H1 (cell line): ENCODE measurements at regions not wholly inside any gene's neighbourhood (a gene's known extent, or its start where the extent isn't known, plus 50 kb on each side); places are given as distances from the start of the nearest gene placed in this dataset.

ENCODE experiments used
- CTCF ChIA-PET: fragments of 300-600 bp; sonication (Branson Sonifier 250); formaldehyde crosslinking; loops from one replicate; lab custom pipeline; 2021; ENCODE audit not compliant: partially characterized antibody; lab: Charles Lee
- POLR2A ChIA-PET: fragments of 300-600 bp; sonication (Branson Sonifier 250); formaldehyde crosslinking; loops from one replicate; lab custom pipeline; 2021; ENCODE audit warnings: inconsistent platforms; ENCODE audit not compliant: partially characterized antibody; lab: Charles Lee
- DNase-seq, 2 experiments: peaks; one replicate each; pipeline versions ENCODE4 v3.0.0 to v3.0.0-alpha.2; 2010 to 2022; ENCODE audit warnings: low spot score in 2 of 2, low read depth in 1 of 2, mixed read lengths in 1 of 2
- FAIRE-seq: peaks from 2 replicates; lab custom pipeline; 2011; peaks lifted over from hg19 to GRCh38; lab: Jason Lieb, UNC
- H2AFZ ChIP-seq: 2 replicates; pipeline ENCODE4 v1.8.1; 2012; ENCODE audit warnings: low read length, inconsistent platforms
- H2AK5ac ChIP-seq: 2 replicates; pipeline ENCODE4 v1.6.1; 2013; ENCODE audit warnings: low read depth, low read length
- H2BK120ac ChIP-seq: replicated peaks from 2 replicates; pipeline ENCODE3; 2013; ENCODE audit warnings: low read depth, low read length, inconsistent platforms
- H2BK12ac ChIP-seq: 2 replicates; pipeline ENCODE4 v1.6.1; 2013; ENCODE audit warnings: low read depth, low read length
- H2BK15ac ChIP-seq: 2 replicates; pipeline ENCODE4 v1.6.1; 2013; ENCODE audit warnings: low read length
- H2BK20ac ChIP-seq: 2 replicates; pipeline ENCODE4 v1.6.1; 2013; ENCODE audit warnings: low read length
- H2BK5ac ChIP-seq: 2 replicates; pipeline ENCODE4 v1.6.1; 2013; ENCODE audit warnings: low read depth, low read length
- H3K14ac ChIP-seq: 2 replicates; pipeline ENCODE4 v1.6.1; 2013; ENCODE audit warnings: inconsistent platforms; ENCODE audit not compliant: insufficient read length
- H3K18ac ChIP-seq: 2 replicates; pipeline ENCODE4 v1.6.1; 2013; ENCODE audit warnings: low read length; ENCODE audit errors: extremely low read depth
- H3K23ac ChIP-seq: 2 replicates; pipeline ENCODE4 v1.6.1; 2013; ENCODE audit warnings: inconsistent platforms; ENCODE audit not compliant: insufficient read length
- H3K23me2 ChIP-seq: 2 replicates; pipeline ENCODE4 v1.6.1; 2013; ENCODE audit warnings: low read depth, low read length
- H3K27ac ChIP-seq: 2 replicates; pipeline ENCODE4 v1.6.1; 2011; ENCODE audit warnings: low read depth, low read length, inconsistent platforms
- H3K27me3 ChIP-seq, 4 experiments: replicated peaks in 1 of 4; 1 replicate in 1 of 4; 2 replicates in 3 of 4; pipeline versions ENCODE4 v1.6.1 to v1.8.1; 2011 to 2013; ENCODE audit warnings: low read length in 3 of 4, mild to moderate bottlenecking in 3 of 4, inconsistent platforms in 2 of 4, mixed read lengths in 2 of 4, moderate library complexity in 1 of 4; ENCODE audit not compliant: control insufficient read depth in 3 of 4, insufficient read depth in 3 of 4; ENCODE audit errors: extremely low read depth in 1 of 4
- H3K36me3 ChIP-seq, 4 experiments: 2 replicates each; pipeline versions ENCODE4 v1.6.1 to v1.8.1; 2011 to 2013; ENCODE audit warnings: mild to moderate bottlenecking in 4 of 4, low read length in 3 of 4, moderate library complexity in 2 of 4, control low read depth in 1 of 4, inconsistent platforms in 1 of 4; ENCODE audit not compliant: insufficient read depth in 4 of 4, control insufficient read depth in 2 of 4
- H3K4ac ChIP-seq: replicated peaks from 2 replicates; pipeline ENCODE3; 2013; ENCODE audit warnings: low read length, low read depth, mixed read lengths, inconsistent platforms; ENCODE audit not compliant: insufficient read length
- H3K4me1 ChIP-seq, 4 experiments: replicated peaks in 1 of 4; 1 replicate in 1 of 4; 2 replicates in 3 of 4; pipeline versions ENCODE4 v1.6.1 to v1.8.1; 2011 to 2013; ENCODE audit warnings: low read length in 3 of 4, inconsistent platforms in 2 of 4, mixed read lengths in 1 of 4; ENCODE audit not compliant: insufficient read depth in 4 of 4, control insufficient read depth in 3 of 4
- H3K4me2 ChIP-seq, 2 experiments: 2 replicates each; pipeline versions ENCODE4 v1.6.1 to v1.8.1; 2011 to 2013; ENCODE audit warnings: low read depth in 2 of 2, low read length in 2 of 2, control low read depth in 1 of 2, inconsistent platforms in 1 of 2, mild to moderate bottlenecking in 1 of 2; ENCODE audit not compliant: insufficient read depth in 1 of 2
- H3K4me3 ChIP-seq, 4 experiments: fragments of 200-600, 300-600 bp in 1 of 4; sonication (generic), shearing (Covaris generic), sonication (Bioruptor Twin) in 1 of 4; 2 replicates each; pipeline versions ENCODE4 v1.5.1 to v1.8.1; 2011 to 2016; ENCODE audit warnings: low read length in 4 of 4, low read depth in 3 of 4, control low read depth in 2 of 4, inconsistent platforms in 2 of 4, mild to moderate bottlenecking in 2 of 4, mixed read lengths in 1 of 4, moderate library complexity in 1 of 4; ENCODE audit not compliant: insufficient read depth in 2 of 4; ENCODE audit errors: extremely low read depth in 1 of 4
- H3K56ac ChIP-seq: replicated peaks from 2 replicates; pipeline ENCODE3; 2013; ENCODE audit warnings: low read depth, mild to moderate bottlenecking, mixed read lengths, low read length, inconsistent platforms; ENCODE audit not compliant: insufficient read length
- H3K79me1 ChIP-seq: 2 replicates; pipeline ENCODE4 v1.6.1; 2013; ENCODE audit warnings: low read depth, low read length, control low read depth
- H3K79me2 ChIP-seq, 2 experiments: 2 replicates each; pipeline versions ENCODE4 v1.6.1 to v1.8.1; 2012 to 2013; ENCODE audit warnings: low read length in 2 of 2, mild to moderate bottlenecking in 2 of 2, inconsistent platforms in 1 of 2; ENCODE audit not compliant: insufficient read depth in 2 of 2, control insufficient read depth in 1 of 2
- H3K9ac ChIP-seq, 4 experiments: replicated peaks in 1 of 4; 1 replicate in 1 of 4; 2 replicates in 3 of 4; pipeline versions ENCODE4 v1.6.1 to v1.8.1; 2011 to 2013; ENCODE audit warnings: low read depth in 3 of 4, low read length in 3 of 4, control low read depth in 2 of 4, mild to moderate bottlenecking in 2 of 4, moderate library complexity in 2 of 4, inconsistent platforms in 1 of 4; ENCODE audit errors: extremely low read depth in 1 of 4
- H3K9me3 ChIP-seq, 2 experiments: 2 replicates each; pipeline versions ENCODE4 v1.6.1 to v1.8.1; 2012 to 2013; ENCODE audit warnings: mild to moderate bottlenecking in 2 of 2, moderate library complexity in 2 of 2, control low read depth in 1 of 2, inconsistent platforms in 1 of 2, low read depth in 1 of 2, low read length in 1 of 2, mixed read lengths in 1 of 2; ENCODE audit not compliant: insufficient read depth in 2 of 2
- H4K20me1 ChIP-seq, 2 experiments: replicated peaks in 1 of 2; 2 replicates each; pipeline versions ENCODE3 to v1.8.1; 2011 to 2013; ENCODE audit warnings: inconsistent platforms in 2 of 2, low read length in 2 of 2, mild to moderate bottlenecking in 1 of 2; ENCODE audit not compliant: insufficient read depth in 2 of 2, control insufficient read depth in 1 of 2
- H4K5ac ChIP-seq: 2 replicates; pipeline ENCODE4 v1.6.1; 2013; ENCODE audit warnings: low read length, low read depth, mixed read lengths, inconsistent platforms; ENCODE audit not compliant: insufficient read length
- H4K8ac ChIP-seq: 2 replicates; pipeline ENCODE4 v1.8.0; 2013; ENCODE audit warnings: mild to moderate bottlenecking, moderate library complexity, low read length, inconsistent platforms; ENCODE audit not compliant: insufficient read depth; ENCODE audit errors: extremely low read depth
- H4K91ac ChIP-seq: replicated peaks from 2 replicates; pipeline ENCODE3; 2013; ENCODE audit warnings: low read length, mixed read lengths, inconsistent platforms; ENCODE audit not compliant: insufficient read length
- CTBP2 ChIP-seq: IDR thresholded peaks from 2 replicates; pipeline ENCODE4 v1.7.0; 2011; ENCODE audit warnings: borderline replicate concordance, mild to moderate bottlenecking, moderate library complexity, mixed read lengths, low read length; ENCODE audit not compliant: insufficient read depth, insufficient read length
- GABPA ChIP-seq: IDR thresholded peaks from 2 replicates; pipeline ENCODE4 v1.6.1; 2011; ENCODE audit warnings: mild to moderate bottlenecking, low read length, moderate library complexity, borderline replicate concordance; ENCODE audit not compliant: insufficient read depth
- GTF2F1 ChIP-seq: IDR thresholded peaks from 2 replicates; pipeline ENCODE4 v1.6.1; 2012; ENCODE audit warnings: low read depth, low read length, improper control_type of control experiment, borderline replicate concordance
- MAX ChIP-seq: IDR thresholded peaks from 2 replicates; pipeline ENCODE4 v1.6.1; 2012; ENCODE audit warnings: inconsistent platforms
- POU5F1 ChIP-seq: IDR thresholded peaks from 2 replicates; pipeline ENCODE4 v1.6.1; 2011; ENCODE audit warnings: low read depth, mild to moderate bottlenecking, low read length, moderate library complexity
- RXRA ChIP-seq: IDR thresholded peaks from 2 replicates; pipeline ENCODE4 v1.6.1; 2011; ENCODE audit warnings: low read depth, mild to moderate bottlenecking, low read length, moderate library complexity; ENCODE audit not compliant: insufficient read depth
- TCF12 ChIP-seq: IDR thresholded peaks from 2 replicates; pipeline ENCODE4 v1.6.1; 2011; ENCODE audit warnings: low read depth, mild to moderate bottlenecking, low read length
- TEAD4 ChIP-seq: IDR thresholded peaks from 2 replicates; pipeline ENCODE4 v1.6.1; 2012; ENCODE audit warnings: low read depth, low read length, inconsistent platforms, mixed read lengths
- WGBS, 2 experiments: shearing (Covaris generic) in 1 of 2; methylation state at CpG; one replicate each; pipeline versions ENCODE4 v1.1.6 to v1.1.7; 2013 to 2015; ENCODE audit warnings: low lambda C conversion rate in 2 of 2, mixed read lengths in 2 of 2, inconsistent platforms in 1 of 2, low coverage in 1 of 2, missing lambda C conversion rate in 1 of 2; ENCODE audit not compliant: insufficient replicate concordance in 2 of 2, insufficient coverage in 1 of 2, insufficient read length in 1 of 2; ENCODE audit errors: extremely low coverage in 1 of 2, missing lambda C conversion rate in 1 of 2; 5-methylcytosine and 5-hydroxymethylcytosine counted together

- Histone ChIP-seq H3K4me1 (peaks cover 0 to 3% (median 0%) of the 10 kb centered on the region in 4 experiments; a peak in 2 of 7 replicates), H3K4ac (no peak overlapping the region), H4K5ac (no peak overlapping the region), H3K27me3 (peaks cover 27 to 51% (median 39%) of the 10 kb centered on the region in 4 experiments), H3K4me3 (no peak overlapping the region), H3K36me3 (no peaks in the 10 kb centered on the region; a peak in 1 of 8 replicates), H3K9me3 (no peaks in the 10 kb centered on the region), H3K14ac (no peak overlapping the region), H3K18ac (no peak overlapping the region), H4K8ac (no peak overlapping the region), H3K56ac (no peak overlapping the region), H4K91ac (no peak overlapping the region), H3K23me2 (no peaks in the 10 kb centered on the region), H3K4me2 (0 out of 4 replicates have a peak overlapping the region, but pooled peaks of 1 of the 2 experiments have one; percentile 7), H3K23ac (no peak overlapping the region), H3K27ac (no peak overlapping the region), H4K20me1 (peaks cover 0 to 6% of the 10 kb centered on the region in 2 experiments), H3K9ac (no peak overlapping the region), H2BK15ac (no peak overlapping the region), H3K79me2 (no peaks in the 10 kb centered on the region), H2AK5ac (no peak overlapping the region), H2BK5ac (no peak overlapping the region), H2AFZ (no peak overlapping the region), H2BK20ac (no peak overlapping the region), H3K79me1 (no peaks in the 10 kb centered on the region), H2BK120ac (no peak overlapping the region), H2BK12ac (no peak overlapping the region)
- FAIRE-seq: peak; percentile 94
- no peak for DNase-seq
- WGBS, 2 experiments: 31% methylated on average over 4 of the region's 4 CpGs; no CpG with 5 or more reads in 1 of the 2 experiments
- ChIA-PET CTCF (no interaction called here), POLR2A (no interaction called here)
- TF ChIP-seq TEAD4: no peak
- TF ChIP-seq CTBP2: no peak
- TF ChIP-seq RXRA: peak; percentile 91; the same call in 1 of the 2 replicates
- TF ChIP-seq TCF12: 0 out of 2 replicates have a peak, but pooled peaks have one; percentile 22
- TF ChIP-seq MAX: no peak
- TF ChIP-seq POU5F1: peak; percentile 39; the same call in 1 of the 2 replicates
- no peak for TF ChIP-seq GABPA
- no peak for TF ChIP-seq GTF2F1
These were observed 738.8 kb downstream of the AMY1C start for GRCh38 chr1:104488296-104489015.
